Smooth muscle cell (in vitro differentiated cells): ENCODE measurements at regions not wholly inside any gene's neighbourhood (a gene's known extent, or its start where the extent isn't known, plus 50 kb on each side); places are given as distances from the start of the nearest gene placed in this dataset.

ENCODE experiments used
- DNase-seq: peaks from one replicate; lab custom pipeline; 2025; ENCODE audit not compliant: unreplicated experiment; lab: John Stamatoyannopoulos, UW
- H2AFZ ChIP-seq: fragments of 200-600 bp; sonication (generic); 2 replicates; pipeline ENCODE4 v1.6.0; 2016; ENCODE audit warnings: antibody characterized with exemption, low read depth, mild to moderate bottlenecking
- H3F3A ChIP-seq: fragments of 200-600 bp; sonication (generic); 2 replicates; pipeline ENCODE4 v1.6.0; 2017; ENCODE audit warnings: antibody characterized with exemption, low read depth
- H3K27ac ChIP-seq: fragments of 200-600 bp; sonication (generic); 2 replicates; pipeline ENCODE4 v1.5.1; 2016; ENCODE audit warnings: low read depth, mild to moderate bottlenecking
- H3K27me3 ChIP-seq: fragments of 200-600 bp; sonication (generic); 2 replicates; pipeline ENCODE4 v1.6.1; 2016; ENCODE audit warnings: low read depth, mild to moderate bottlenecking
- H3K36me3 ChIP-seq: fragments of 200-600 bp; sonication (generic); 2 replicates; pipeline ENCODE4 v1.5.1; 2016; ENCODE audit warnings: low read depth
- H3K4me1 ChIP-seq: fragments of 200-600 bp; sonication (generic); 2 replicates; pipeline ENCODE4 v1.5.1; 2016; ENCODE audit warnings: low read depth
- H3K4me2 ChIP-seq: fragments of 200-600 bp; sonication (generic); 2 replicates; pipeline ENCODE4 v1.6.0; 2016; ENCODE audit warnings: mild to moderate bottlenecking
- H3K4me3 ChIP-seq: fragments of 200-600 bp; sonication (generic); 2 replicates; pipeline ENCODE4 v1.5.1; 2016; ENCODE audit warnings: mild to moderate bottlenecking
- H3K79me2 ChIP-seq: fragments of 200-600 bp; sonication (generic); 2 replicates; pipeline ENCODE4 v1.6.0; 2016; ENCODE audit warnings: low read depth, mild to moderate bottlenecking
- H3K9ac ChIP-seq: fragments of 200-600 bp; sonication (generic); 2 replicates; pipeline ENCODE4 v1.6.0; 2016; ENCODE audit warnings: low read depth
- H3K9me3 ChIP-seq: fragments of 200-600 bp; sonication (generic); replicated peaks from 2 replicates; pipeline ENCODE4 v1.5.1; 2016; ENCODE audit warnings: low read depth
- H4K20me1 ChIP-seq: fragments of 200-600 bp; sonication (generic); 2 replicates; pipeline ENCODE4 v1.6.0; 2016; ENCODE audit warnings: low read depth
- WGBS: methylation state at CpG from one replicate; pipeline ENCODE4 v1.1.7; 2016; ENCODE audit warnings: low lambda C conversion rate; 5-methylcytosine and 5-hydroxymethylcytosine counted together
- TF ChIP-seq, protein P1 (sequence below): fragments of 200-600 bp; sonication (generic); IDR thresholded peaks from 2 replicates; pipeline ENCODE4 v1.5.1; 2017; ENCODE audit warnings: borderline replicate concordance, mild to moderate bottlenecking, antibody characterized with exemption; ENCODE audit not compliant: insufficient read depth, poor library complexity, severe bottlenecking

DNA sequence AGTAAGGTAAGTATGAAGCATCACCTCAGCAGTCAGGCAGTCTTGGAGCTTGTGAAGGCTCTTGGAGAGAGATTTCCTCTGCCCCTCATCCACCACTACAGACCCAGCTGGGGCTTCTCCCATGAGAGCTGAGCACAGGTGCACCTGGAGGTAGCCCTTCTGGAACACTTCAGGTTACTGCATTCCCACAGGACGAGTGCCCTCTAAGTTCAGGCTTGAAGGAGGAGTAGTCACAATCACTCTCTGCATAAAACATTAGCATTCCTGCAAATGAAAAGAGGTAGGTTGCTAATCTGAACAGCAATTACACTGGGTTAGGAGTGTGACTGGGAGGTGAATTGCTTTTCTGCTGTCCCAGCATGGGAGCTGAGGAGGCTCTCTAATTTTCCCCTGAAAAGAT lies 308.8 kb downstream of the TEX13C start:
- no peak overlapping the region for H3K27ac ChIP-seq
- H3K27me3 ChIP-seq, result no peaks in the 10 kb centered on the region
- TF ChIP-seq, protein P1, sequence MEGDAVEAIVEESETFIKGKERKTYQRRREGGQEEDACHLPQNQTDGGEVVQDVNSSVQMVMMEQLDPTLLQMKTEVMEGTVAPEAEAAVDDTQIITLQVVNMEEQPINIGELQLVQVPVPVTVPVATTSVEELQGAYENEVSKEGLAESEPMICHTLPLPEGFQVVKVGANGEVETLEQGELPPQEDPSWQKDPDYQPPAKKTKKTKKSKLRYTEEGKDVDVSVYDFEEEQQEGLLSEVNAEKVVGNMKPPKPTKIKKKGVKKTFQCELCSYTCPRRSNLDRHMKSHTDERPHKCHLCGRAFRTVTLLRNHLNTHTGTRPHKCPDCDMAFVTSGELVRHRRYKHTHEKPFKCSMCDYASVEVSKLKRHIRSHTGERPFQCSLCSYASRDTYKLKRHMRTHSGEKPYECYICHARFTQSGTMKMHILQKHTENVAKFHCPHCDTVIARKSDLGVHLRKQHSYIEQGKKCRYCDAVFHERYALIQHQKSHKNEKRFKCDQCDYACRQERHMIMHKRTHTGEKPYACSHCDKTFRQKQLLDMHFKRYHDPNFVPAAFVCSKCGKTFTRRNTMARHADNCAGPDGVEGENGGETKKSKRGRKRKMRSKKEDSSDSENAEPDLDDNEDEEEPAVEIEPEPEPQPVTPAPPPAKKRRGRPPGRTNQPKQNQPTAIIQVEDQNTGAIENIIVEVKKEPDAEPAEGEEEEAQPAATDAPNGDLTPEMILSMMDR, result no peak
- no peaks in the 10 kb centered on the region for H3F3A ChIP-seq
- no peaks in the 10 kb centered on the region for H3K9me3 ChIP-seq
- no peak for DNase-seq
- no peaks in the 10 kb centered on the region for H4K20me1 ChIP-seq
- no peak overlapping the region for H3K4me2 ChIP-seq
- no peak overlapping the region for H3K4me3 ChIP-seq
- 47% methylated on average over 1 of the region's 1 CpG for WGBS
- H3K79me2 ChIP-seq, result no peaks in the 10 kb centered on the region
- no peak overlapping the region for H3K9ac ChIP-seq
- no peaks in the 10 kb centered on the region for H3K36me3 ChIP-seq
- no peak overlapping the region for H2AFZ ChIP-seq
- no peaks in the 10 kb centered on the region for H3K4me1 ChIP-seq

DNA sequence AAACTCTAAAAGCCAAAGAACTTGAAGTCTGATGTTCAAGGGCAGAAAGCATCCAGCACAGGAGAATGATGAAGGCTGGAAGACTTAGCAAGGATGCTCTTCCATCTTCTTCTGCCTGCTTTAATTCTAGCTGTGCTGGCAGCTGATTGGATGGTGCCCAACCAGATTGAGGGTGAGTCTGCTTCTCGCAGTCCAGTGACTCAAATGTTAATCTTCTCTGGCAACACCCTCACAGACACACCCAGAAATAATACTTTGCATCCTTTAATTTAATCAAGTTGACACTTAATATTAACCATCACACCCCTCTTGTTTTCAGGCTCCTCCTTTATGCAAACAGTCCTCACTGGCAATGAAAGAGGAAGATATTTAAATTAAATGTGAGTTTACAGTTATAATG lies 321.7 kb downstream of the TEX13C start:
- H3K27me3 ChIP-seq, result no peaks in the 10 kb centered on the region
- TF ChIP-seq, protein P1, result no peak

DNA sequence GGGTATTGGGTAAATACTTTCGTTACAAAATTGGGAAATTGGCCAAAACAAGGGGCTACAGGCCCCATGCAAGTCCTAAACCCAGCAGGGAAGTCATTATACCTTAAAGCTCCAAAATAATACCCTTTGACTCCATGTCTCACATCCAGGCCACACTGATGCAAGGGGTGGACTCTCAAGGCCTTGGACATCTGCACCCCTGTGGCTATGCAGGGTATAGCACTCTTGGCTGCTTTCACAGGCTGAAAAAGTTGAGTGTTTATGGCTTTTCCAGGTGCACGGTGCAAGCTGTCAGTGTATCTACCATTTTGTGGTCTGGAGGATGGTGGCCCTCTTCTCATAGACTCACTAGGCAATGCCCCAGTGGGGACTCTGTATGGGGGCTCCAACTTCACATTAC lies 326.5 kb downstream of the TEX13C start:
- H3K27ac ChIP-seq, result no peak overlapping the region
- H3K4me2 ChIP-seq, result no peak overlapping the region
- H2AFZ ChIP-seq, result no peak overlapping the region
- WGBS, result 65% methylated on average over 2 of the region's 2 CpGs
- no peak overlapping the region for H3K4me3 ChIP-seq
- no peak overlapping the region for H3K9ac ChIP-seq
- no peaks in the 10 kb centered on the region for H3K4me1 ChIP-seq
- no peaks in the 10 kb centered on the region for H3F3A ChIP-seq
- no peaks in the 10 kb centered on the region for H3K79me2 ChIP-seq
- H3K27me3 ChIP-seq, result no peaks in the 10 kb centered on the region
- H3K9me3 ChIP-seq, result peaks cover 3% of the 10 kb centered on the region
- no peaks in the 10 kb centered on the region for H3K36me3 ChIP-seq
- no peaks in the 10 kb centered on the region for H4K20me1 ChIP-seq
- no peak for DNase-seq
- TF ChIP-seq, protein P1, result no peak

More for the DNA sequence above, 321.7 kb downstream of the TEX13C start:
- H3K4me3 ChIP-seq, result no peak overlapping the region
- no peaks in the 10 kb centered on the region for H3K4me1 ChIP-seq
- no peaks in the 10 kb centered on the region for H3K79me2 ChIP-seq
- H3F3A ChIP-seq, result no peaks in the 10 kb centered on the region
- H3K9me3 ChIP-seq, result no peaks in the 10 kb centered on the region
- H4K20me1 ChIP-seq, result no peaks in the 10 kb centered on the region
- H2AFZ ChIP-seq, result no peak overlapping the region
- no peaks in the 10 kb centered on the region for H3K36me3 ChIP-seq
- H3K27ac ChIP-seq, result no peak overlapping the region
- WGBS, result 70% methylated on average over 1 of the region's 1 CpG
- DNase-seq, result no peak
- no peak overlapping the region for H3K4me2 ChIP-seq
- no peak overlapping the region for H3K9ac ChIP-seq

DNA sequence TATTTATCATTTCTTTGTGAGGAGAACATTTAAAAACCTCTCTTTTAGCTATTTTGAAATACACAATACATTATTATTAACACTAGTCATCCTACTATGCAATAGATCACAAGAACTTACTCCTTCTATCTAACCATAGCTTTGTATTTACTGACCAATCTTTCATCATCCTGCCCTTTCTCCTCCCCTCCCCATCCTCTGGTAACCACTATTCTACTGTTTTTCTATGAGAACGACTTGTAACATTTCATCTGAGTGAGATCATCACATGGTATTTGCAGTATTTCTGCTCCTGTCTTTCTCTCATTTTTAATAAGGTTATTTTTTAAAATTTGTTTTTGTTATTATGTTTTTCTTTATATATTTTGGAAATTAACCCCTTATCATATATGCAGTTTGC lies 331.8 kb downstream of the TEX13C start:
- 13% methylated on average over 1 of the region's 1 CpG for WGBS
- H3K27ac ChIP-seq, result no peak overlapping the region
- H3K36me3 ChIP-seq, result no peaks in the 10 kb centered on the region
- no peaks in the 10 kb centered on the region for H3K79me2 ChIP-seq
- no peaks in the 10 kb centered on the region for H3K4me1 ChIP-seq
- no peak overlapping the region for H2AFZ ChIP-seq
- H3F3A ChIP-seq, result no peaks in the 10 kb centered on the region
- no peak overlapping the region for H3K9ac ChIP-seq
- no peaks in the 10 kb centered on the region for H4K20me1 ChIP-seq
- H3K9me3 ChIP-seq, result peaks cover 3% of the 10 kb centered on the region
- H3K27me3 ChIP-seq, result no peaks in the 10 kb centered on the region
- TF ChIP-seq, protein P1, result no peak
- no peak overlapping the region for H3K4me3 ChIP-seq
- no peak overlapping the region for H3K4me2 ChIP-seq
- DNase-seq, result no peak
